HG03432 (cell line): ENCODE measurements at regions not wholly inside any gene's neighbourhood (a gene's known extent, or its start where the extent isn't known, plus 50 kb on each side); places are given as distances from the start of the nearest gene placed in this dataset.

Experiments used
- ATAC-seq: cut with Tn5 transposase; IDR thresholded peaks from one replicate; pipeline ENCODE4 v1.9.1; 2021; ENCODE audit warnings: mild to moderate bottlenecking, moderate library complexity; ENCODE audit not compliant: unreplicated experiment

DNA sequence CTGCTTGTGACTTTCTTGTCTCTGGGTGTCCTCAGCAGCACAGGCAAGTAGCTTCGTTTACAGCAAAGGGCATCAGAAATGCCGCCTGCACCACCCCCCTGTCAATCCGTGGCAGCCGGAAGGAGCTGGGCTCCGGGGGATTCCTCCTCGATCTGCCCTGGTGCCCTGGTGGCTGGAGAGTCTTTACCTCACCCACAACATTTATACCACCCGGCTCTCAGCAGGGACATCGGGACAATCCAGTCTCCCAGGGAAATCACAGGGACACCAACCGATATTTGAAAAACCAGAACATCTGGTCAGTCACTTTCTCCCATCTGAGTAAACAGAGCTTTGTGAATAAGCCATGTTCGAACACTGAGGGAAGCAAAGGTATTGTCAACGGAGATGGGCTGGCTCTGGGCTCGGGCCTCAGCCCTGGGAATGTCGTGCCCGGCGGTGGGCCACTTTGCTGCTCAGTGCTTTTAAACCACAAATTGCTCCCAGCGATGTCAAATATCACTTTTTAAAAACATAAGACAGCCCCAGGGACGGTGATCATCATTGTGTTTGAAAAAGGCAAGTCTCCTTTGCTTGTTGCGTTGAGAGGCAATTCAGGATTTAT, 210.0 kb upstream of the SALL3 start:
- no peak for ATAC-seq

DNA sequence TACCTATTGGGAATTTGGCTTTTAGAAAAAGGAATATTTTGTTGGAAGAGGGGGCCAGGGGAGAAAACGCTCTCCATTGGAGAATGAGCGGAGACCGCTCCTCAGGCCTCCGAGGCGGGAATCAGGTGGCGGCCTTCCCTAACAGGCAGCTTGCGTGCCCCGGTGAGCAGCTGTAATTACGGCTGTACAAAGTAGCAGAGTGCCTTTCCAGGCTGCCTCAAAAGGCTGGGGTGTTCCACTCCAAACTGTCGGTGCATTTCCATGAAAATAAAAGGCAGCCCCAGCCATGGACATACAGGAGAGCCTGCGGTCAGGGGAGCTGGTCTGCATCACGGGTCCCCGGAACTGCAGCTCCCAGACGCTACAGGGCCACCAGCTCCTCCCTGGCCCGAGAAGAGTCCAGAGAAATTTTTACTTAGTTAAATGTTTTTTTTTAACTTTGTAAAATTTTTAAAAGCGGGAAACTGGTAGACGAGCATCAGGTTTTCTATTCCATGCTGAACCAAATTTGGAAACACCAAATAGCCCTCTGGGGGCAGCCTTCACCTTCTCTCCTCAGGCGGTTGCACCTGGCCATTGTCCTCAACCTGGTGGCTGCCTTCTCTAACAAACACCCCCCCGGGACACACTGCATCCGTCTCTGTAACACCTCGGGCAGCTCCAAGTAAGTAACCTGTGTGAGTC, 209.3 kb upstream of the SALL3 start:
- no peak for ATAC-seq

GRCh38 chr18:78770823-78771139, 208.8 kb upstream of the SALL3 start:
- ATAC-seq = no peak

DNA sequence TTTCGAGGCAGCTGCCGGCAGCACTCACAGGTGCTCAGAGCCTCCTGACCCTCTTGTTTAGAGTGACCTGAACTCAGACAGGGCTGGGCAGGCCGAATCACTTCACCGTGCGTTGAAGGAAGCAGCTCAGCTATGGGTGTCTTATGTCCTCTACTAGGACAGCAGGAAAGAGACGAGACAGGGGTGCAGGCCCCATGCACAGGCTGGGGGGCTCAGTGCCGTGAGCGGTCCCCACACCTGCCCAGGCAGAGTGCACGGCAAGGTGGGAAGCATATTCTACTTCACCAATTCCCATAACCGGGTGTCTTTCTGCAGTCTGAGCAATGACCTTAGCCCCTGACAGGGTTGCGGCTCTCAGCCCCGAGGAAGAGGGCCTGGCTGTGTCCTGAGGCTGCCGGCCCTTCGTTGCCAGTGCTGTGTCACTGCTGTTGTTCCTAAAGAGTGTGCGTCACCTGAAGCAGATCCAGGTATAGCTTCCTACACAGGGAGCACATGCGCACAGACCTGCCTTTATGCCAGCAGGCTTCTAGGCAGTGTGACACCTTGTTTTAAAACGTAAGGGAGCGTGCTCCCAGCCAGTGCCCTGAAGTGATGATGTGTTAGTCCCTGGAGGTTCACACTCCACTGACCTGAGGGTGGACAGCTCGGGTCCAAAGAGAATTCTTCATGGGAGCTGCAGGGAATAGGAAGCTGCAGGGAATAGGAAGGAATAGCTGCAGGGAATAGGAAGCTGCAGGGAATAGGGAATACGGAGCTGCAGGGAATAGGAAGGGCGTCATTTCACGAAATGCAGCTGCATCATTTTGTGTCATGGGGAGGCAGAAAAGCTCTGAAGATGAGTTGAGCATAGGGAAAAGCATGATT, 207.9 kb upstream of the SALL3 start:
- ATAC-seq = no peak

DNA sequence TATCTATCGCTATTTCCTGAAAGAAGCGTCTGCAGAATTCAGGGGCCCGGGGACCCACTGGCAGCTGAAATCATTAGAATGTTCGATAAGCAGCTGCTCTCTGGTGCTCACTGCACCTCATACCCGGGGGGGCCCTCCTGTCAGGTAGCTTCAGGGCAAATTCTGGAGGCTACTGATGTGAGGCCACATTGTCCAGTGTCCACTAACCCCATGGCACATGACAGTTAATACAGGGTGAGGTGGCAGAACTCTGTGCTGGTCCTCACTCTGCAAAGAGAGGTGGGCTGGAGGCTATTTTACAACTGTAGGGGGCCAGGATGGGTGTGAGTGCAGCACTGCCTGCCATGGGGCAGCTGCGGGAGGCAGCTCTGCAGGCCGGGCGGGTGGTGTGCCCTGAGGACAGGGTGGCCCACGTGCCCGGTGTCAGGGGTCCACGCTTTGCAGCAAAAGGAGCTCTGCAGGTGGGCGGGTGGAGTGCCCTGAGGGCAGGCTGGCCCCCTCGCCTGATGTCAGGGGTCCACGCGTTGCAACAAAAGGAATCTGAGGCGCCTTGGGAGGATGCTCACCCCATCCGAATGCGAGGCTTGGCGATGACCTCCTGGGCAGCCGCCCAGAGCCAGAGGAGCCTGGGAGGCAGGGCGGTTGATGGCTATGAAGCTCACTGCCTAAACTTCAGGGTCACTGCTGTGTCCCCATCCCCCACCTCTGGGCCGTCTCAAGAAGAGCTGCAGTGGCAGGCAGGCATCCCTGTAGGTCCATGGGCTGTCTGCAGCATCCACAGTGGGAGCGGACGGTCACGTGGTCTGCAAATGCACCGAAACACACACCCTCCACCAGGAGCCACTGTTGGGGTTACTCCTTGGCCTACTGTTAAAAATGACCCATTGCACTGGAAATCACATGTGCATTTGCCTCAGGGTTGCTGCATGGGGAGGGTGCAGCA, 207.0 kb upstream of the SALL3 start:
- ATAC-seq = no peak

GRCh38 chr18:78773303-78773755, 206.3 kb upstream of the SALL3 start:
- no peak for ATAC-seq

GRCh38 chr18:78773819-78774218, 205.8 kb upstream of the SALL3 start:
- no peak for ATAC-seq

GRCh38 chr18:78774741-78775141, 204.9 kb upstream of the SALL3 start:
- ATAC-seq = no peak

- ATAC-seq = no peak
Observed at GRCh38 chr18:78776151-78776550, 203.5 kb upstream of the SALL3 start.

DNA sequence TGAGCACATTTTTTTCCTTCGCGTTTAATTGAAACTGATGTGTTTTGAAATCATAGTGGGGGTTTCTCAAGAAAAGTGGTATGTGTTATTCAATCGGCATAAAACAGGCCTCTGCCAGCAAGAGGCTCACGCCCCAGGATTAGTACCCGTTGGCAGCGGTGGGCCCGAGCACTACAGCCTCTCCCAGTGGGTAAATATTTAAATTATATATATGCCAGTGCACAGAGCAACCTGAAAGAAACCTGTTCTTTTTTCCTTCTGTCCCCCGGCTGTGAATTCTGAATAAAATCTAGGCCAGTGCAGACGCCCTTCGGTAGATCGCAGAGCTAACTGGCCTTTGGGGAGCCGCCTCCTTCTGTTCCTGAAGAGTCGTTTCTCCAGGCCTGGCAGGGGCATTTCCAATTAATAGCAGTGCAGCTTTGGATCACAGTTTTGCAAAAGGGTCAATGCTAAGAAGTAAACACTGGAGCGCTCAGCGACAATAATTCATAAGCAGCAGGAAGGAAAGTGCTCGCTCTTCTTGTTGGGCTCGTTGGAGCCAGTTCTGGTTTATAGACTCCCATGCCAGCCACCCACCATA, 202.8 kb upstream of the SALL3 start:
- no peak for ATAC-seq

- no peak for ATAC-seq
Observed at GRCh38 chr18:78777992-78778391, 201.6 kb upstream of the SALL3 start.

DNA sequence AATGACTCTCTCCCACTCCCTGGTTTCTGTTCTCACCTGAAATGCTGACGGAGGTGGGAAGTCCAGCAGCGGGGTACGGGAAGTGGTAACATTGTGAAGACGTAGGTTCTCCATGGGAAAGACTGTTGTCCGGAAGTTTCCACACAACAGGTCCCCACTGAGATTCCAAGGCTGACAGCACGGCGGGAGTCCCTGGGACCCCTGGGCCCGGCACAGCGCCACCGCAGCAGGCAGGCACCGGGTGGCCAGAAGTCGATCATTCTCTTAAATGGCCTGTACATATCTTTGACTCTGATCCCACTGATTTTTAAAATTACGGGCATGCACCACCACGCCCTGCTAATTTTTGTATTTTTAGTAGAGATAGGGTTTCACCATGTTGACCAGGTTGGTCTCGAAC, 201.0 kb upstream of the SALL3 start:
- ATAC-seq = no peak

DNA sequence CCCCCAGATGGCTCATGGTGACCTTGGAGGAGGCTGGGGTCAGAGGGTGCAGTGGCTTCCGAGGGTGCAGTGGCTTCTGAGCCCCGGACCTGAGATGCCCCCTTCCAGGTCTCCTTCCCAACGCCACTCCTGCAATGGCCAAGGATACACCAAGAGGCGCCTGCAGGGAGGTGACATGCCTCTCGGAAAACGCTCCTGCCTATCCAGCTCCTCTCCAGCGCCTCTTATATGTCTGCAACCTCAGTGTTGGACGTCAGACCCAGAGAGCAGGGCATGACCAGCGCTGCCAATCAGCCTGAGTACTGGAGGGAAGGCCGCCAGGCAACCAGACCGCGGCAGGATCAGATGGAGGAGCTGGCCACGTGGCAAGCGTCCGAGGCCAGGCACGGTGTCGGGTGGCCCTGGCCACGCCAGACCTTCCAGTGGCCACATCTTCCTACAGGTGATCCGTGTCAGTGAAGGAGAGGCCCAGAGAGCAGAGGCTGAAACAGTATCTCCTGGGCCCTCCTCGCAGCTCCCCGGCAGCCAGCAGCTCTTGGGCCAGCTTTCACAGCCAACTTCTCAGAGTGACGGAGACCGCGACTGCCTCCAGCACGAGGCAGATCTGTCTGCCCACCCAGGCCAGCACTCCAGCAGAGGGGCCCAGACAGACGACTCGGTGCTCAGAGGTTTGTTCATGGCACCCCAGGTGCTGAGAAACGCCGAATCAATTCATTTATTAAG, 199.5 kb upstream of the SALL3 start:
- no peak for ATAC-seq

DNA sequence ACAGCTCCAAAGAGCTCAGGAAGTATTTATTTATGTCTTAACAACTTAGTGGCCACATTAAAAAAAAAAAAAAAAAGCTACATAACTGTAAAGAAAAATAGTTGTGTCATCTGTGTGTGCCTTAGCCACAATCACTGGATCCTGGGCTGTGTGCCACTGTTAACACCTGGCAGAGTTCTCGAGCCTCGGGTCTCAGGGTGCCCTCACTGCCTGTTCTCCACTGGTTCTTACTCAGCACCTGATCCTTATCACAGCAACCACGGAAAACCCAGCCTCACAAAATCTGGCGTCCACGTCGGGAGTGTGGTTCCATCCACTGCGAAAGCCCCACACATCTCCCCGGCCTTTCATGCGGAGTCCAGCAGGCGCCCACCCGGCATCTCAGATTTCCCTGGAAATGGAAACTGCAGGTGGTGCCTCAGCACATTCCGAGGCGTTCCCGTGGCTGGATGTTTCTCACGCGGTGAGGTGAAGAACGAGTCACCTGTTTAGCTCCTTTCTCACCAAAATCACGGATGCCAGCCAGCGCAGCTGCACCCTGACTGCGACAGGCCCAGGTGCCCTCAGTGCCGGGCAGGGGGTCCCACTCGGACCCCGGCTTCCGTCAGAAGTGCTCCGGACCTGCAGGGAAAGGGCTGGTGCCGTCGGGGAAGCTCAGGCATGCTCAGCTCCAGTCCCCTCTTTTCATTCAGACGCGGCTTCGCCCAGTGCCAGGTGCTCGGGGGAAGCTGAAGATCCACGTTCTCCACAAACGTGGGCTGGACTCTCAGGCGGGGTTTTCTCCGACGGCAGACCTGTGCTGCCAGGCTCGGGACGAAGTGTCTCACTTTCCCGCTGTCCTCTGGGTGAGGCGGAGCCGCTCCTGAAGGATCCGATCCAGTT, 198.7 kb upstream of the SALL3 start:
- ATAC-seq = no peak

- no peak for ATAC-seq
Observed at GRCh38 chr18:78781601-78781960, 198.0 kb upstream of the SALL3 start.

- no peak for ATAC-seq
Observed at GRCh38 chr18:78782951-78783563, 196.6 kb upstream of the SALL3 start.

DNA sequence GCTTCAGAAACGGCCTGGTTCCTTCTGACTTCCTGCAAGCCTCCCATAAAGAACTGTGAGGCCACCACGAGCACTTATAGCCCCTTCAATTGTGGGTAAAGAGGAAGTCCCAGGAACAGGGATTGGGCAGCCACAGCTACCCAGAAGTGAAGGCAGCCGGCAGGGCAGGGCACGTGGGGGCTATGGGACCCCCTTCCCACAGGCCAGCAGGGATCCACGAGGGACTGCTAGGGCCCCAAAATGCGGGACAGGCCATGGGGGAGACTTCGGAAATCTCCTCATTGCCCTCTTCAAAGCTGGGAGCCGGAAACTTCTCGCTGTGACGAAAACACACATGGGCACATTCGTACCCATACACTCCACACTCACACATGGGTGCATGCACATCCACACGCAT, 196.1 kb upstream of the SALL3 start:
- no peak for ATAC-seq

DNA sequence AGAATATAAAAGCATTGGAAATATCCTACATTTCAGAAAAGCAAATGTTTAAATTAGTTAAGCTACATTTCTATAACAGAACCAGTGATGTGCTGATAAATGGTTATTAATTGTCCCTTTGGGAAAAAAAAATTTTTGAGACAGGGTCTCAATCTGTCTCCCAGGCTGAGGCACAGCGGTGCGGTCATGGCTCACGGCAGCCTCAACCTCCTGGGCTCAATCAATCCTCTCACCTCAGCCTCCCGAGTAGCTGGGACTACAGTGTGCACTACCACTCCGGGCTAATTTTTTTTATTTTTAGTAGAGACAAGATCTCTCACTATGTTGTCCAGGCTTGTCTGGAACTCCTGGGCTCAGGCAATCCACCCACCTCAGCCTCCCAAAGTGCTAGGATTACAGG, 194.8 kb upstream of the SALL3 start:
- ATAC-seq = no peak

DNA sequence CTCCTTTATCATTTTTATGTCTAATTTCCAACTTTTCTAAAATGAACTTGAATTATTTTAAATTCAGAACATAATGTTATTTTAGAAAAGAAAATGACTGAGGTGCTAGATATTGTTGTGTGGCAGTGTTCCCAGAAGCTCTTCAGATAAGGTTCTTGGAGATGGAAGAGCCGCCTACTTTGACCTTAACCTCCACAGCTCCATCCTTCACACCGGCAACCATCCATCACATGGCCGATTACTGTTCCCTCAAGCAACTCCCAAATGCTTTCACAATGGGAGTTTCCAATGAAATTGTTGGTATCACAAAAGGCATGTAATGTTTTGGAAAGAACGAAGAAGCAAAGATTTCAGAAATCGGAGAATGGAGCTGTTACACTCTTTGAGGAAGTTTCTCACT, 193.9 kb upstream of the SALL3 start:
- ATAC-seq = no peak
